HG03469 (cell line): ENCODE measurements at regions not wholly inside any gene's neighbourhood (a gene's known extent, or its start where the extent isn't known, plus 50 kb on each side); places are given as distances from the start of the nearest gene placed in this dataset.

Experiments used
- ATAC-seq: cut with Tn5 transposase; IDR thresholded peaks from one replicate; pipeline ENCODE4 v1.9.1; 2021; ENCODE audit warnings: mild to moderate bottlenecking, moderate library complexity, moderate number of reproducible peaks; ENCODE audit not compliant: unreplicated experiment

DNA sequence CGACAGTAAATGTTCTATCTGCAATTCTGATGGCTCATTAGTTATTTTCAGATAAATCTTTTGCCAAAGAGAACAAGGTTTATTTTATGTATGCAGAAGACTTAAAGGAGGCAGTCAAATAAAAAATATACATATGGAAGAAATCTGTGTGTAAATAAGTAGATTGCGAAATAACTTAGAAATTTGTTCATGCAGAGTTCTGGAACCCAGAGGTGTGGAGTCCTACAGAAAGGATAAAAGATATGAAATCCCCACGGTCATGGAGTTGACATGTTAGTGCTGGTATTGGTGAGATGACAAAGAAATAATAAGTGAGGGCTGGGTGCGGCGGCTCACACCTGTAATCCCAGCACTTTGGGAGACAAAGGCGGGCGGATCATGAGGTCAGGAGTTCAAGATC, 111.2 kb upstream of the CFAP20DC start:
- no peak for ATAC-seq

DNA sequence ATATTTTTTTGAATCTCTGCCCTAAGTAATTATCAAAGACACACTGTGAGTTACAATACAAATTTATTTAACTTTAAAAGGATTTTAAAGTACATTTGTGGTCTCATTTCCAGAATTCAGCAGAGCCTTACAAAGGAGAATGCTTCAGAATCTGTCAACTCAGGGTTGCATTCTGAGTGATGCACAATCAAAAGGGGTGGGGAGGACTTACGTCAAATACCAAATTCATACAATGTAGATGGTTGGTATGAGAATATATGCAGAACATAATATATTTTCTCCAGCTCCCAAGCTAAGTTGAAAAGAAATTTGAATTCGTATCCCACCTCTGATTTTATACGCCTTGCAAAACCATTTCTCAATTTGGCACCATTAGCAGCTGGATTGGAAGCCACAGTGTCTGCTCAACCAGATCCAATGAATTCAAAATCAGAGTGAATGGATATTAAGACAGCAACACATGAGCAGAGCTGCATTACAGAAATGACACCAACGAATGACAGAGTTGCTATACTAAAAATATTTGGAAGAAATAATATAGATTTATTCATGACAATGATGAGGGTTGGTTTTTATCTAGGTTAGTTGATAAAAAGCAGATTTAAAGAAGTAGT, 110.4 kb upstream of the CFAP20DC start:
- no peak for ATAC-seq

DNA sequence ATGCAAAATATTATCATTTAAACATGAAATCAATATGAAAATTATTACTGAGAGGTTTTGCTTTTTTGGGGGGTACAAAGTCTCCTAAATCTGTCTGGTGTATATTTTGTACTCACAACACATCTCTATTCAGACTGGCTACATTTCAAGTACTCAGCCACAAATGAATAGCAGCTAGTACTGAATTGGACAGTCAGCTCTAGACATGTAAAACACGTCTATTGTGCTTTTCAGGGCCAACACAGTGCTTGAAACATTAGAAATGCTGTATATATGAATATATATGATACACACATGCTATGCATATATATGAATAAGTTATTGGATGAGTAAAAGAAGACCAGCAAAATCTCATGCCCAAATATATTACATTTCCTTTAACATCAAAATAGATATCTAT, 103.8 kb upstream of the CFAP20DC start:
- ATAC-seq = no peak

DNA sequence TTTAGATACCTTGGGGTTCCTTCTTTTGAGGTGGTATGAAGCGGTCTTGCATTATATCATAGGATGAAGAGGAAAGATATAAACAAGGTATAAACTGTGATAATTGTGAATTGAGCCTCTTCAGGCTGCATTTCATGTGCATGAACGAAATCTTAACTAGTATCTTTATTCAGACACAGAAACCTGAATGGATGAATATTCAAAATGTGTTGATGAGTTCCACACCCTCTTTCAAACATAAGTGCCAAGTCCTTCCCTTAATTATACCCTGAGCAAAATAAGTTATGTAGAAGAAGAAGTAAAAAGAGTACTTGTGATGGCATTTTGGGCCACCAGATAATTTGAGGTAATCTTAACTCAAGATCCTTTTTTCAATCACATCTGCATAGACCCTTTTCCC, 103.1 kb upstream of the CFAP20DC start:
- ATAC-seq = no peak

DNA sequence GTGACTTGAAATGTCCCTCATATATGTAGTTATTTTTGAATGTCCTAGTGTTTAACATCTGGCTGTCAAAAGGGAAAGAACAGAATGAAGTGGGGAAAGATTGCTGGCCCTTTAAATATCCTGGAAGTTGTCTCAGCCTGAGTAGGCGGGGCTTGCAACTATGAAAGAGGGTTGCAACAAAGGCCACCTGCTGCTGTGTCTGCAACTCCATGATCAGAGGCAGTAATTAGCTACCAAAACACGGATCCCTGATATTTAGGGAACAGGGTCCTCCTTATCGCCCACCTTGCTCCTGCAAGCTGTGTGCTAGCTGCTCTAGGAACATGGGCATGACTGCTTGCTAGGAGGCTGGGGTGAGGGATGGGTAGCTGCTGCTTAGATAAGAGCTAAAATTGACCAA, 100.2 kb upstream of the CFAP20DC start:
- no peak for ATAC-seq

DNA sequence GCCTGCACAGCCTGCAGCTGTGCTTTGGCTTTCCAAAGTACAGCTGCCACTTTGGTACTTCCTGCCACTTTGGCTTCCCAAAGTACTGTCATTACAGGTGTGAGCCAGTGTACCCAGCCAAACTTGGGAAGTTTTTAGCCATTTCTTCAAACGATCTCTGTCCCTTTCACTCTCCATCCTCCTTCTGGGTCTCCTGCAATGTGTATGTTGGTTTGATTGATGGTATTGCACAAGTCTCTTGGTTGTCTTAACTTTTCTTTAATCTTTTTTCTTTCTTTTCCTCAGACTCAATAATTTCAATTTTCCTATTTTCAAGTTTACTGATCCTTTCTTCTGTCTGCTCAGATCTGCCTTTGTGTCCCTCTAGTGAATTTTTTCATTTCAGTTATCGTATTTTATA, 99.3 kb upstream of the CFAP20DC start:
- no peak for ATAC-seq

DNA sequence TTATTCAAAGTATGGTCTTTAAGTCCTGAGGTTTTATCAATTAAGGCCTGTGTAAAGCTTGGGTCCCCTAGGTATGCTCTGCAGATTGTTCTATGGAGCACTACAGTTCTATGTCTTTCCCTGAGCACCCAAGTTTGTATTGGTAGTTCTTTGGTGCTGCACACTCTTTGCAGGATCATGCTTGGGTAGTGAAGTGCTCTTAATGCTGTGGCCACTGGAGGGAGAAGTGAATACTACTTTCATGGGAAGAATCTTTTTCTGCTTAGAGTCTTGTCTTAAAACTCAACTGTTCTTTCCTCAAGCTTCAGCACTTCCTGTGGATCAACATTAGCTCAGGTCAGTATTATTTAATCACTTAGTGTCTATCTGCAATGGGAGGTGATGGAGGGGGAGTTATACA, 93.6 kb upstream of the CFAP20DC start:
- ATAC-seq = no peak

DNA sequence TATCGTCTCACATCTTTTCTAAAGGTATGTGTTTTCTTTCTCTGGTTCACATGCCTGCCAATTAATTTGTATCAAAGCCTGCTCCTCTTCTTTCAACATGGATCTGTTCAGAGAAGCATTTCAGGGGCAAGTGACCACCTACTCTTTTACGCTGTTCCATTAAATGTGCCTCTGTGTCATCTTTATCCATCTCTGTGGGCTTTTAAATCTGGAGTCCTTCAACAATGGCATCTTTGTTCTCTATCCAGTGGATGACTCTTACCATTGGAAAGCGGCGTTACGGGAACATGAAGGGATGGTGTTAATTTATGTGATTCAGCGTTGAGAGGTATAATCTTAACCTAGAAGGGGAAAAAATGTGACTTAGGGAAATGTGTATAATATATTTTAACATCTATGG, 92.7 kb upstream of the CFAP20DC start:
- no peak for ATAC-seq

DNA sequence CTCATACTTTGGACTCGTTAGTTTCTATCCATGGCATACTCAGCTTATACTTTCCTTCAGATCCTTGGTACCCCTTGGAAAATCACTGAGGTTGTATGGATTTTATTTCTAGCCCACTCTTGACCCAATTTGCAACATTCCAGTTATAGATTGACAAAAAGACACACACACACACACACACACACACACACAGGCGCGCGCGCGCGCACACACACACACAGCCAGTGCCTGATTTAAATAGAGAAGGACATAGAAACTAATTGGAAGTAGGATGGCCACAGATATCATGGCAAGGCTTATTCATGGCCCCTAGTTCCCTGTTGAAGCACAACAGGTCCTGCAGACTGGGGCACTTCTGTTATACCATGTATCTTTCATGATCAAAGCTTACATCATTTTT, 89.1 kb upstream of the CFAP20DC start:
- ATAC-seq = no peak

DNA sequence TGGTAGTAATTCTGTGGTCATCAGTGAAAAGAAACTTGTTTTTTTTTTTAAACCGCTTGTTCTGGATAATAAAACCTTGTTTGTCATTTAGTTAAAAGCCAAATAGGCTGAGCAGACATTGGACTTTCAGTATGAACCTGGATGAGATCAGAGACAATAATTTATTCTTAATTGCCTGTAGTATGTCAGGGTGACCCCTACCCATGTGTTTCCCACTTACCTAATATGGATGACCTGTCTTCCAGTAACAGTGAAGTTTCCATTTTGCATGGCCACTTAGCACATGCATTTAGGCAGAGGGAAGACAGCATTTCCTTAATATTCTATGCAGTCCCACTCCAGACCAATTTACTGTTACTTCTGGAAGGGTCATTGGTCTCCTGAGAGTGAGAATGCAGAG, 87.6 kb upstream of the CFAP20DC start:
- no peak for ATAC-seq

DNA sequence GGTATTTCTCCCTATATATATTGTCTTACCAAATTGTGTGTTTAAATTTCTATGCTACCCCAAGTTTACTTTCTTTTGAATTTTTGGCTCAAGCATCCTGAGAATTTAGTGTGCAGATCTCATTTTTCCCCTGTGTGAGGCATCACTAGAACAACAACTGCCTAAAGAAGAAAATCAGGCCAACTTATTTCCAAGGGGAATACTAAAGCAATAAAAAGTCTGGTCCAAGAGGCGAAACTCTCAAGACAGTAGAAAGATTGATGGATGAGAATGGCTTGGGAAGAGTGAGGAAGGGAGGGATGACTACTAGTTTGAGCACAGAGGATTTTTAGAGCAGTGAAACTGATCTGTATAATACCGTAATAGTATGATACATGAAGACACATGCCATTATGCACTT, 86.3 kb upstream of the CFAP20DC start:
- no peak for ATAC-seq

DNA sequence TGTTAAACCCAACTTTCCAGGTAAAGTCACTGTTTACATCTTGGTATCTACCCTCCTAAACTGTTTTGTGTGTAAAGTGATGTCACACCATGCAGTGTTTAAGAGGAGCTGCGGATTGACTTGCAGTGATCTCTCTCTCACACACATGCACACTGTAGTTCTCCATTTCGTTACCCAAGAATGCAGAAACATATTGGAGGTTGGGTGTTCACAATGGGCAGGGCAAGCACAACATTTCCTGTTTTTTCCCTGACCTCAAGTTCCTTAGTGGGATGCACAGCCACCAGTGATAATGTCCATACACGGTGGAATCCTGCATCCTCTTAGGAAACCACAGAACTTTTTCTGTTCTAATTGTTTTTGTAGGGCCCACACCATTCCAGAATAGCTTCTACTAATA, 85.3 kb upstream of the CFAP20DC start:
- ATAC-seq = no peak

DNA sequence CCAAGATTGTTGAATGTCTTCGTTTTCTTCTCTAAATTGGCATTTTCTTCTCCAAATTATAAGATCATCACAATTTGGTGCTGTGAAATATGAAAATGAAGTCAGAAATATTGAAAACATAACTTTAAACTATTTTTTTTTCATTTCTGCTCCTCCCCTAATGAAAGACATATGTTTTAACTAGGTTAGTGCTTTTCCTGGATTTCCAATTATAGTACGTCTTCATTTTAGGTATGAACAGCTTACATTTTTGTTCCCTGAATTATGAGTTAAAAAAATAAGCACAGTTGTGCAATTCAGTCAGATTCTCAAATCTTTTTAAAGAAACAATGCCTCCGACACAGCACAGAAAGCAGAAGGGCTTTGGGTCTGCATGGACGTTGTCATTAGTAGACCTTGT, 83.5 kb upstream of the CFAP20DC start:
- no peak for ATAC-seq

DNA sequence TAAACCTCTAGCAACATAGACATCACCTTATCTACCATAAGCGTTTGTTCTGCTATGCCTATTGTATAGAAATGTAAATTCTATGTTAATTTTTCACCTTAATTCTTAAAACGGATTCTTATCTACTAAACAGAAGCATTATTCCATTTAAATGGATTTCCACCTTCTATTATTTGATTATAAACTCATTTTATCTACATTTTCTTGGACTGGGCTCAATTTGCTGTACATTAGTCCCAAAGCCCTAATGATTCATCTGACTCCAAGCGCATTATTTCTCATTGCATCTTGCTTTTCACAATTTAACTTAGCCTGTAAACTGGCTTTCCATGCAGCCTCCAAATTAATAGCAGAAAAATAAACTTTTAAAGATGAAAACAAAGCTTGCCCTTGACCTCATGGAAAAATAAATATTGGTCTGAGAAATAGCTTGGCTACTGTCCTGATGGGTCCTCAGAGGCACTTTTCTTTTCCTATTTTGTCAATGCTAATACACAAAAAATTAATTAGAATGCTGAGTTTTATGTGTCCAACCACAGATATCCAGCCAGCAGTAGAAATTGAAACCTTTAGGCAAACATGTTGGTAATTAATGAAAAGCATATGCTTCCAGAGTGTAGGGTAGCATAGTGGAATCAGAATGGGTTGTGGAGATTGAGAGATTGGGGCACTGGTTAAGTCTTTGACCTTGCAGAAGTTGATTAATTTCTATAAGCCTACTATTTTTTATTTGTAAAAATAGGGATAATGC, 81.4 kb upstream of the CFAP20DC start:
- ATAC-seq = no peak

DNA sequence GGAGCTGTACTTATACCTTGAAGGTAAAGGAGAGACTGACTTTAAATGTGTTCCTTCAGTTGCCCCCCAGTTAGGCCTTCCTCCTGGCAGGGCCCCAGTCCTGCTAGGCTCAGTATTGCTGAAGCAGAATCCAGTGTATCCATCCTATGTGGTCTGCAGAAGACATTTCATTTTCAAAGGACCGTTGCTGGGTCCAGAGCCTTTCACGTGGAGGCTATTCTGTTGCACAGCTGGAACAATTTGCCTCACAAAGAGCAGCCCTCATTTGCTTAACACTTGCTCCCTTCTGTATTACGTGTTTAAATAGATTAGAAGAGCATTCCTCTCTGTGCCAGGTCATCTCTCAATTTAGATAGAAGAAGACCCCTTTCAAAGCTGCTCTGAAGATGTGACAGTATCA, 78.9 kb upstream of the CFAP20DC start:
- no peak for ATAC-seq

DNA sequence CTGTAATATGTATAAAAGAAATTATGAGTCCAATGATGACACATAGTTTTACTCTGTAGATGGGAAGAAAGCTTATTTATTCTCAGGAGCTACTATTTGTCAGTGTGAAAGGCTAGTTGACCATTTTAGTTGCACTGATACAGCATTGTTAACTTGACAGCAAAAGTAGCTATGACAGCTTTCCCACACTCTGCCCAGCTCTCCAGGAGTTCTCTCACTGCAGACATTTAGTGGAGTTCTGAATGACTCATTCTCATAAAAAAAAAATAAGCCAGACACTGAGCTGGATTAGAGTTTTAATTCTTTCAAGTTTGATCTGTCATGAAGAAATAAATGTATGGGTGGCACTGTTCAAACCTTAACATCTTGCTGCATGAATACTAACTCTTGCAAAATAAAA, 77.2 kb upstream of the CFAP20DC start:
- ATAC-seq = no peak

DNA sequence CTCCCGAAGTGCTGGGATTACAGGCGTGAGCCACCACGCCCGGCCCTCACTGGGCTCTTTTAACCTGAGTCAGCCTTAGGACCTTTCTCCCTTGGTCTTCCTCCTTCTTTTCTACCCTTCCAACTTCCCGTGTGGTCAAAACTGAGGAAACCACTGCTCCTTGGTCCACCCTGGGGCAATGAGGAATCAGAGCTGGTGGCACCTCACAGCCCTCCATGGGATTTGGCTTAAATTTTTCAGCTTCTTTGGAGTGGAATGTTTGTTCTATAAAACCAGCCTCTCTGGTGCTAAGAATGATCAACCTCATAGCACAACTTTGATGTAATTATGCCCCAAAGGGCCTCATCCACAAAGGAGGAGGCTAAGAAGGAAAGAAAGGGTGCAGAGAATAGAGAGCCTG, 76.6 kb upstream of the CFAP20DC start:
- ATAC-seq = no peak

DNA sequence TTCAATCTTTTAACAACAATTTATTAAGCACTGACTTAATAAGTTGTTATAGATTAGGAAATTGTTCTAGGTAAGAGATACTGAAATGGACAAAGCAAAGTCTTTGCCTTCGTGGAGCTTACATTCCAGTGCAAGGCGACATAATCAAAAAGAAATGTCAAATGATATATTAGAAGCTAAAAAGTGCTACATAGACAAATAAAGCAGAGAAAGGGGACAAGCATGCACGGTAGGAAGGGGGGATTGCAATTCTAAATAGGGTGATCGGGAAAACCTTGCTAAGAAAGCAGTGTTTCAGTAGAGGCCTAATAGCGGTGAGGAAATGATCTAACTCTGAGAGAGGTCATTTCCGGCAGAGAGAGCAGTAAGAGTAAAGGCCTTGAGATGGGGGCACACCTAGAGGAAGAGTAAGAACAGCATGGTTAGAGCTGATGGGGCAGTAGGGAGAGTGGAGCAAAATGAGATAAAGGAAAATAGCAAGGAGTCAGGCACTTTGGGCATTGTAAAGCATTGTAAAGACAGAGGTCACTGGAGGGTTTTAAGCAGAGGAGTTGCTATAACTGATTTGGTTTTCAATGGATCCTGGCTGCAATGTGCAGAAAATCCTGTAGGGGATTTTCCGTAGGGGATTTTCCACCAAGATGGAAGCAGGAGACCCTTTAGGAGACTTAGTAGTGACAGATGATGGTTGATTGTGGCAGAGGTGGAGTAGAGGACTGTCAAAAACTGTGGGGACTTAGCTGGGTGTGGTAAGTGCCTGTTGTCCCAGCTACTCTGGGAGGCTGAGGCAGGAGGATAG, 71.7 kb upstream of the CFAP20DC start:
- ATAC-seq = no peak

DNA sequence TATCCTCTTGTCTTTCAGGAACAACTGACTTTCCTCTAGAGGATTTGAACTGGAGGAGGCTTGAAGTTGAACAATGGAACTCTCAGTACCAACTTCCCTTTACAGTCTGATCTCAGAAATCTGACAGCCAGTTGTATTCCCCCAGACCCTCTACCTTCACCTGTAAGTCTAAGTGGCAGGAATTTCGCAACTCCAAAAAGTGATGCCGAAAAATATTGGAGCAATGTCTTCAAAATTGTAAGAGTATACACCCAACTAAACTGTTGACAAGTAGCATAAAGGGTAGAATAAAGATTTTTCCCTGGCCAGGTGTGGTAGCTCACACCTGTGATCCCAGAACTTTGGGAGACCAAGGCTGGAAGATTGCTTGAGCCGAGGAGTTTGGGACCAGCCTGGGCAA, 69.1 kb upstream of the CFAP20DC start:
- ATAC-seq = no peak

DNA sequence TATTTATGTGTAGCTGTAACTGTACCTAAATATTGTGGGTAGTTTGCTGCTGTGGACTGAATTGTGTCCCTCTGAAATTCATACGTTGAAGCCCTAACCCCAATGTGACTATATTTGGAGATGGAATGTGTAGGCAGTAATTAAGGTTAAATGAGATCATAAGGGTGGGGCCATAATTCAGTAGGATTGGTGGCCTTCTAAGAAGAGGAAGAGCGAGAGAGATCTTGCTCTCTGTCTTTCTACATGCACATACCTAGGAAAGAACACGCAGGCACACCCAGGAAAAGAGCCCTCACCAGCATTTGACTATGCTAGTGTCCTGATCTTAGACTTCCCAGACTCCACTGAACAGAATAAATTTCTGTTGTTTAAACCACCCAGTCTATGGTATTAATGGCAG, 67.6 kb upstream of the CFAP20DC start:
- ATAC-seq = no peak

DNA sequence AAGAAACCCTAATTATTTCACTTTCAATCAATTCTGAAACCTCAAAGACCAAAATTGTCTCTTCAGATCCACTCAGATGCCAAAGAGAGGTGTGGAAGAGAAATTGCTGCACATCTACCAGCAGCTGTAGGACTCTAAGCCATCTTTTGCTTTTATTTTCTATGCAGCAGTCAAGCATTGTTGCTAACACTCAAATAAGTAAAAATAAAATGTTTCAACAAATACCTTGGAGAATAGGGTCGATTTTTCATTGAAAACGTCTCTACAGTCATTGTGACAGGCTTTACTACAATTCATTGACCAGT, 66.4 kb upstream of the CFAP20DC start:
- ATAC-seq = no peak
